ENCODE measurements at regions not wholly inside any gene's neighbourhood (a gene's known extent, or its start where the extent isn't known, plus 50 kb on each side); places are given as distances from the start of the nearest gene placed in this dataset.

DNA sequence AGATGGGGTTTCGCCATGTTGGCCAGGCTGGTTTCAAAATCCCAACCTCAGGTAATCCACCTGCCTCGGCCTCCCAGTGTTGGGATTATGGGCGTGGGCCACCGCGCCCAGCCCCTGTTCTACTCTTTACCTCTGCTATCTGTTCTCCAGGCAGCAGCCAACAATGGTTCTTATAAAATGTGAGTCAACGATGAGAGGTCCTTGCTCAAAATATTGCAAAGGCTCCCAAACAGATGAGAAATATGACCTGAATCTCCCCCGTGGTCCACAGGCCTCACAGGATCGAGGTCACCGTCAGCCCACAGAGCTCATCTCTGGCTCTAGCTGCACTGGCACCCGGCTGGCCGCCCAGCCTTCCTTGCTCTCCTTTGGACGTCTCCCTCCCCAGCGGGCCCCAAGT is 62.0 kb upstream of the EGFR start:
- no peak overlapping the region for H3K9ac ChIP-seq (ENCODE audit: low read length)
- no peak overlapping the region for H3K4me3 ChIP-seq (replicated peaks in 1 of 2; ENCODE audit: low read depth in 1 of 2, low read length in 2 of 2)
- H3K36me3 ChIP-seq (ENCODE audit: control insufficient read depth in 1 of 2, insufficient read depth in 2 of 2, low read length in 2 of 2): no peaks in the 10 kb centered on the region
- no peaks in the 10 kb centered on the region for H3K27me3 ChIP-seq (ENCODE audit: insufficient read depth, low read length)
- H4K20me1 ChIP-seq (ENCODE audit: insufficient read depth): no peaks in the 10 kb centered on the region
- ChIA-PET POLR2A (no interaction called here), RAD21 (ENCODE audit: low non-redundant PET in 1 of 2, low total read pairs in 2 of 2, uncharacterized antibody in 2 of 2, unreplicated experiment in 2 of 2) (no interaction called here), CTCF (no interaction called here)
- no peaks in the 10 kb centered on the region for H3K9me3 ChIP-seq (ENCODE audit: control insufficient read depth in 1 of 2, insufficient read depth in 1 of 2, low read depth in 1 of 2, low read length in 2 of 2)
- ATAC-seq (no peak), DNase-seq (ENCODE audit: low read depth, low spot score) (no peak)
- TF ChIP-seq RAD21 (IDR thresholded peaks at IDR 0.05; ENCODE audit: low read depth) (no peak), SIN3A (IDR thresholded peaks at IDR 0.05; ENCODE audit: low read depth) (no peak)
- TF ChIP-seq, protein P1, sequence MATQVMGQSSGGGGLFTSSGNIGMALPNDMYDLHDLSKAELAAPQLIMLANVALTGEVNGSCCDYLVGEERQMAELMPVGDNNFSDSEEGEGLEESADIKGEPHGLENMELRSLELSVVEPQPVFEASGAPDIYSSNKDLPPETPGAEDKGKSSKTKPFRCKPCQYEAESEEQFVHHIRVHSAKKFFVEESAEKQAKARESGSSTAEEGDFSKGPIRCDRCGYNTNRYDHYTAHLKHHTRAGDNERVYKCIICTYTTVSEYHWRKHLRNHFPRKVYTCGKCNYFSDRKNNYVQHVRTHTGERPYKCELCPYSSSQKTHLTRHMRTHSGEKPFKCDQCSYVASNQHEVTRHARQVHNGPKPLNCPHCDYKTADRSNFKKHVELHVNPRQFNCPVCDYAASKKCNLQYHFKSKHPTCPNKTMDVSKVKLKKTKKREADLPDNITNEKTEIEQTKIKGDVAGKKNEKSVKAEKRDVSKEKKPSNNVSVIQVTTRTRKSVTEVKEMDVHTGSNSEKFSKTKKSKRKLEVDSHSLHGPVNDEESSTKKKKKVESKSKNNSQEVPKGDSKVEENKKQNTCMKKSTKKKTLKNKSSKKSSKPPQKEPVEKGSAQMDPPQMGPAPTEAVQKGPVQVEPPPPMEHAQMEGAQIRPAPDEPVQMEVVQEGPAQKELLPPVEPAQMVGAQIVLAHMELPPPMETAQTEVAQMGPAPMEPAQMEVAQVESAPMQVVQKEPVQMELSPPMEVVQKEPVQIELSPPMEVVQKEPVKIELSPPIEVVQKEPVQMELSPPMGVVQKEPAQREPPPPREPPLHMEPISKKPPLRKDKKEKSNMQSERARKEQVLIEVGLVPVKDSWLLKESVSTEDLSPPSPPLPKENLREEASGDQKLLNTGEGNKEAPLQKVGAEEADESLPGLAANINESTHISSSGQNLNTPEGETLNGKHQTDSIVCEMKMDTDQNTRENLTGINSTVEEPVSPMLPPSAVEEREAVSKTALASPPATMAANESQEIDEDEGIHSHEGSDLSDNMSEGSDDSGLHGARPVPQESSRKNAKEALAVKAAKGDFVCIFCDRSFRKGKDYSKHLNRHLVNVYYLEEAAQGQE (IDR thresholded peaks at IDR 0.05; ENCODE audit: low read depth): no peak
- intact Hi-C loops (cut with micrococcal nuclease): no loop called here
- no peak overlapping the region for H2AFZ ChIP-seq (ENCODE audit: low read depth, low read length, poor library complexity, severe bottlenecking)
- no peak overlapping the region for H3K4me2 ChIP-seq (ENCODE audit: low read length)
- no peaks in the 10 kb centered on the region for H3K79me2 ChIP-seq (ENCODE audit: insufficient read depth, low read length)
- peaks cover 6 to 13% of the 10 kb centered on the region in 2 experiments; a peak in 3 of 4 replicates for H3K4me1 ChIP-seq (ENCODE audit: control insufficient read depth in 1 of 2, insufficient read depth in 2 of 2, low read length in 2 of 2)
- H3K27ac ChIP-seq (ENCODE audit: low read depth, low read length): no peak overlapping the region
- no peaks in the 10 kb centered on the region for H3K9me2 ChIP-seq (ENCODE audit: insufficient read depth)
- BruUV-seq (replicated peaks): no TSS peak

DNA sequence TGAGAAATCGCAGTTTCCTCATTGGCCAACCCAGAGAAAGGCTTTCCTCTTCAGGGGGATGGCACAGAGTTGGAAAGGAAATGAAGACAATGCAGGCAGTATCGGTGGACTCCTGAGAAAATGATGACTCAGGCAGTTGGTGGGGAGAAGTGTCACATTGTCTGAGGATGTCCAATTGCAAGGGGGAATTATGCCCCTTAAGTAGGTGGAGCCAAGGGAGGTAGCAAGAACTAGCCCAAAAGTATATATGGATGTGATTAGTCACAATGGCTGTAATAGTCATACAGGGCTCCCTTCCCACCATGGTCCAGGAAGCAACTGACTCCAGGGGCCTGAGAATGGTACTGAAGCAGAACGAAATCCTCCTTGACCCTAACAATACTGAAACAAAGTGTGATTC is 58.3 kb upstream of the EGFR start:
- no peak overlapping the region for H3K9ac ChIP-seq (ENCODE audit: low read length)
- no peak for DNase-seq (ENCODE audit: low read depth, low spot score)
- TF ChIP-seq, protein P2, sequence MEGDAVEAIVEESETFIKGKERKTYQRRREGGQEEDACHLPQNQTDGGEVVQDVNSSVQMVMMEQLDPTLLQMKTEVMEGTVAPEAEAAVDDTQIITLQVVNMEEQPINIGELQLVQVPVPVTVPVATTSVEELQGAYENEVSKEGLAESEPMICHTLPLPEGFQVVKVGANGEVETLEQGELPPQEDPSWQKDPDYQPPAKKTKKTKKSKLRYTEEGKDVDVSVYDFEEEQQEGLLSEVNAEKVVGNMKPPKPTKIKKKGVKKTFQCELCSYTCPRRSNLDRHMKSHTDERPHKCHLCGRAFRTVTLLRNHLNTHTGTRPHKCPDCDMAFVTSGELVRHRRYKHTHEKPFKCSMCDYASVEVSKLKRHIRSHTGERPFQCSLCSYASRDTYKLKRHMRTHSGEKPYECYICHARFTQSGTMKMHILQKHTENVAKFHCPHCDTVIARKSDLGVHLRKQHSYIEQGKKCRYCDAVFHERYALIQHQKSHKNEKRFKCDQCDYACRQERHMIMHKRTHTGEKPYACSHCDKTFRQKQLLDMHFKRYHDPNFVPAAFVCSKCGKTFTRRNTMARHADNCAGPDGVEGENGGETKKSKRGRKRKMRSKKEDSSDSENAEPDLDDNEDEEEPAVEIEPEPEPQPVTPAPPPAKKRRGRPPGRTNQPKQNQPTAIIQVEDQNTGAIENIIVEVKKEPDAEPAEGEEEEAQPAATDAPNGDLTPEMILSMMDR (IDR thresholded peaks at IDR 0.05 in 2 of 3, conservative IDR thresholded peaks at IDR 0.05 in 1 of 3; ENCODE audit: borderline replicate concordance in 1 of 3, insufficient read depth in 1 of 3, low read depth in 2 of 3, low read length in 2 of 3): no peak
- TF ChIP-seq EZH2 (IDR thresholded peaks at IDR 0.05) (no peak), CEBPB (IDR thresholded peaks at IDR 0.05; ENCODE audit: low read depth) (no peak), ZNF274 (IDR thresholded peaks at IDR 0.05; ENCODE audit: low read depth, low read length) (no peak), SIN3A (IDR thresholded peaks at IDR 0.05; ENCODE audit: low read depth) (no peak), POLR2A (IDR thresholded peaks at IDR 0.05; ENCODE audit: borderline replicate concordance, extremely low read depth, insufficient read depth, insufficient read length) (no peak), YY1 (IDR thresholded peaks at IDR 0.05; ENCODE audit: extremely low read depth, insufficient replicate concordance, low read depth, low read length) (no peak), POLR2AphosphoS5 (IDR thresholded peaks at IDR 0.05; ENCODE audit: low read depth, low read length) (no peak), SP1 (IDR thresholded peaks at IDR 0.05; ENCODE audit: low read depth) (no peak), JUND (IDR thresholded peaks at IDR 0.05) (no peak)
- TF ChIP-seq, protein P1 (IDR thresholded peaks at IDR 0.05; ENCODE audit: low read depth): no peak

More for the DNA sequence above, 58.3 kb upstream of the EGFR start:
- Histone ChIP-seq H2AFZ (ENCODE audit: low read depth, low read length, poor library complexity, severe bottlenecking) (peak overlapping the region; percentile 12), H3K79me2 (ENCODE audit: insufficient read depth, low read length) (no peaks in the 10 kb centered on the region), H3K4me2 (ENCODE audit: low read length) (no peak overlapping the region), H4K20me1 (ENCODE audit: insufficient read depth) (no peaks in the 10 kb centered on the region), H3K9me2 (ENCODE audit: insufficient read depth) (no peaks in the 10 kb centered on the region), H3K27ac (ENCODE audit: low read depth, low read length) (no peak overlapping the region), H3K36me3 (ENCODE audit: control insufficient read depth in 1 of 2, insufficient read depth in 2 of 2, low read length in 2 of 2) (no peaks in the 10 kb centered on the region), H3K27me3 (ENCODE audit: insufficient read depth, low read length) (no peaks in the 10 kb centered on the region), H3K9me3 (ENCODE audit: control insufficient read depth in 1 of 2, insufficient read depth in 1 of 2, low read depth in 1 of 2, low read length in 2 of 2) (no peaks in the 10 kb centered on the region; a peak in 1 of 4 replicates), H3K4me1 (ENCODE audit: control insufficient read depth in 1 of 2, insufficient read depth in 2 of 2, low read length in 2 of 2) (peaks cover 6 to 13% of the 10 kb centered on the region in 2 experiments; a peak in 3 of 4 replicates), H3K4me3 (replicated peaks in 1 of 2; ENCODE audit: low read depth in 1 of 2, low read length in 2 of 2) (no peak overlapping the region)
- 0 out of 2 replicates have a peak, but pooled peaks have one; percentile 42 for ATAC-seq
- ChIA-PET POLR2A (no interaction called here), RAD21 (ENCODE audit: low non-redundant PET in 1 of 2, low total read pairs in 2 of 2, uncharacterized antibody in 2 of 2, unreplicated experiment in 2 of 2) (no interaction called here), CTCF (no interaction called here)
- intact Hi-C loops (cut with micrococcal nuclease): no loop called here
- no TSS peak for BruUV-seq (replicated peaks)
